Parathyroid adenoma (tissue), 2 donors: ENCODE measurements at regions not wholly inside any gene's neighbourhood (a gene's known extent, or its start where the extent isn't known, plus 50 kb on each side); places are given as distances from the start of the nearest gene placed in this dataset.

Experiments
- H2AFZ ChIP-seq: fragments of 300-600 bp; sonication (generic); one replicate; pipeline ENCODE4 v1.7.0; 2017; ENCODE audit warnings: antibody characterized with exemption, mild to moderate bottlenecking
- H3K27ac ChIP-seq: fragments of 300-600 bp; sonication (generic); one replicate; pipeline ENCODE4 v1.7.0; 2017
- H3K27me3 ChIP-seq: fragments of 300-600 bp; sonication (generic); one replicate; pipeline ENCODE4 v1.7.0; 2017; ENCODE audit warnings: low read length; ENCODE audit not compliant: control insufficient read depth, insufficient read depth
- H3K36me3 ChIP-seq: fragments of 300-600 bp; sonication (generic); one replicate; pipeline ENCODE4 v1.7.0; 2017; ENCODE audit warnings: low read length; ENCODE audit not compliant: control insufficient read depth, insufficient read depth
- H3K4me1 ChIP-seq: fragments of 300-600 bp; sonication (generic); one replicate; pipeline ENCODE4 v1.7.0; 2017; ENCODE audit warnings: control low read depth
- H3K4me2 ChIP-seq: fragments of 300-600 bp; sonication (generic); one replicate; pipeline ENCODE4 v1.7.0; 2017; ENCODE audit warnings: low read length
- H3K4me3 ChIP-seq: fragments of 300-600 bp; sonication (generic); one replicate; pipeline ENCODE4 v1.7.0; 2017; ENCODE audit warnings: low read depth, low read length
- H3K79me2 ChIP-seq: fragments of 300-600 bp; sonication (generic); one replicate; pipeline ENCODE4 v1.7.0; 2017; ENCODE audit warnings: control low read depth
- H3K9ac ChIP-seq: fragments of 300-600 bp; sonication (generic); one replicate; pipeline ENCODE4 v1.7.0; 2017; ENCODE audit warnings: mild to moderate bottlenecking
- H3K9me3 ChIP-seq: fragments of 300-600 bp; sonication (generic); one replicate; pipeline ENCODE4 v1.7.0; 2017; ENCODE audit warnings: low read length; ENCODE audit not compliant: control insufficient read depth
- CTCF ChIP-seq: fragments of 300-600 bp; sonication (generic); IDR thresholded peaks from one replicate; pipeline ENCODE4 v1.7.0; 2017; ENCODE audit warnings: antibody characterized with exemption, mild to moderate bottlenecking
- donor health status: primary hyperparathyroidism.

- Histone ChIP-seq H3K4me1 (no peaks in the 10 kb centered on the region), H3K27ac (no peak overlapping the region), H2AFZ (no peak overlapping the region), H3K27me3 (no peaks in the 10 kb centered on the region), H3K79me2 (no peaks in the 10 kb centered on the region), H3K9me3 (no peaks in the 10 kb centered on the region), H3K4me3 (no peak overlapping the region), H3K4me2 (no peak overlapping the region), H3K9ac (no peak overlapping the region), H3K36me3 (no peaks in the 10 kb centered on the region)
- no peak for TF ChIP-seq CTCF
Observed at GRCh38 chr9:129341171-129341986, 163.3 kb upstream of the IER5L start.

- no peak overlapping the region for H3K4me2 ChIP-seq
- H3K27me3 ChIP-seq: no peaks in the 10 kb centered on the region
- H3K36me3 ChIP-seq: no peaks in the 10 kb centered on the region
- H3K9me3 ChIP-seq: no peaks in the 10 kb centered on the region
- H3K9ac ChIP-seq: no peak overlapping the region
- H3K4me1 ChIP-seq: no peaks in the 10 kb centered on the region
- no peak for TF ChIP-seq CTCF
- no peaks in the 10 kb centered on the region for H3K79me2 ChIP-seq
- no peak overlapping the region for H3K4me3 ChIP-seq
- no peak overlapping the region for H3K27ac ChIP-seq
- no peak overlapping the region for H2AFZ ChIP-seq
Observed at GRCh38 chr9:129340427-129341170, 162.5 kb upstream of the IER5L start.

GRCh38 chr9:129339539-129340157 is 161.6 kb upstream of the IER5L start:
- no peaks in the 10 kb centered on the region for H3K27me3 ChIP-seq
- no peaks in the 10 kb centered on the region for H3K79me2 ChIP-seq
- H3K9me3 ChIP-seq: no peaks in the 10 kb centered on the region
- no peaks in the 10 kb centered on the region for H3K36me3 ChIP-seq
- peaks cover 4% of the 10 kb centered on the region for H3K4me1 ChIP-seq
- H3K4me2 ChIP-seq: no peak overlapping the region
- no peak for TF ChIP-seq CTCF
- no peak overlapping the region for H3K4me3 ChIP-seq
- no peak overlapping the region for H2AFZ ChIP-seq
- H3K27ac ChIP-seq: no peak overlapping the region
- no peak overlapping the region for H3K9ac ChIP-seq

GRCh38 chr9:129338724-129339430 is 160.8 kb upstream of the IER5L start:
- H3K4me2 ChIP-seq: no peak overlapping the region
- H2AFZ ChIP-seq: no peak overlapping the region
- H3K27me3 ChIP-seq: no peaks in the 10 kb centered on the region
- H3K36me3 ChIP-seq: no peaks in the 10 kb centered on the region
- no peaks in the 10 kb centered on the region for H3K79me2 ChIP-seq
- H3K27ac ChIP-seq: no peak overlapping the region
- H3K9ac ChIP-seq: no peak overlapping the region
- no peak for TF ChIP-seq CTCF
- H3K9me3 ChIP-seq: no peaks in the 10 kb centered on the region
- no peak overlapping the region for H3K4me3 ChIP-seq
- H3K4me1 ChIP-seq: peaks cover 8% of the 10 kb centered on the region
